Heart left ventricle (tissue), 13 donors: ENCODE measurements at regions not wholly inside any gene's neighbourhood (a gene's known extent, or its start where the extent isn't known, plus 50 kb on each side); places are given as distances from the start of the nearest gene placed in this dataset.

ENCODE experiments used
- CTCF ChIP-seq, 12 donors: fragments of 200-600 bp; sonication (generic) in 4 of 12; IDR thresholded peaks; one replicate each; pipeline versions ENCODE4 v1.5.0 to v1.8.0; 2018 to 2022; ENCODE audit warnings: antibody characterized with exemption in 12 of 12, mild to moderate bottlenecking in 5 of 12
- POLR2A ChIP-seq, 2 donors: fragments of 450-650 bp; IDR thresholded peaks; one replicate each; pipeline ENCODE4 v1.6.1; 2017; ENCODE audit warnings: antibody characterized with exemption in 2 of 2, mild to moderate bottlenecking in 2 of 2, moderate library complexity in 2 of 2
- donor health status: ischemic (EF 13 %, LVEDD 7.1; RV severe dilation, severe dysfunction).
- donor health status: DM: no; HTN: yes; CAD: no.
- donor health status: DM: no; HTN: no; CAD: no.
- donor health status: ischemic (EF 25% LVEDD 6.9; RV normal size, moderate dysfunction).
- donor health status: ischemic (EF 25% LVEDD 5.7; RV mildly dilated, moderate dysfunction).
- donor health status: ischemic (EF 35%, LVEDD 5.7; RV mildly dilated, moderate dysfunction).
- donor health status: nonischemic (EF 11% LVEDD 7.7; RV severe dilation, severe dysfunction).
- donor health status: DM: yes; HTN: yes; CAD: no.
- donor health status: PGD.
- donor health status: ischemic (EF 29% LVEDD 5.4; RV normal size, mild dysfunction).
- donor health status: nonischemic (EF 23%, LVEDD 6.1; RV moderate dilation, normal function).

- no peak for TF ChIP-seq CTCF (IDR thresholded peaks at IDR 0.05)
- no peak for TF ChIP-seq POLR2A (IDR thresholded peaks at IDR 0.05)
These were observed 344.3 kb downstream of the GADD45G start for GRCh38 chr9:89949111-89949510.
